ENCODE measurements at regions not wholly inside any gene's neighbourhood (a gene's known extent, or its start where the extent isn't known, plus 50 kb on each side); places are given as distances from the start of the nearest gene placed in this dataset.

DNA sequence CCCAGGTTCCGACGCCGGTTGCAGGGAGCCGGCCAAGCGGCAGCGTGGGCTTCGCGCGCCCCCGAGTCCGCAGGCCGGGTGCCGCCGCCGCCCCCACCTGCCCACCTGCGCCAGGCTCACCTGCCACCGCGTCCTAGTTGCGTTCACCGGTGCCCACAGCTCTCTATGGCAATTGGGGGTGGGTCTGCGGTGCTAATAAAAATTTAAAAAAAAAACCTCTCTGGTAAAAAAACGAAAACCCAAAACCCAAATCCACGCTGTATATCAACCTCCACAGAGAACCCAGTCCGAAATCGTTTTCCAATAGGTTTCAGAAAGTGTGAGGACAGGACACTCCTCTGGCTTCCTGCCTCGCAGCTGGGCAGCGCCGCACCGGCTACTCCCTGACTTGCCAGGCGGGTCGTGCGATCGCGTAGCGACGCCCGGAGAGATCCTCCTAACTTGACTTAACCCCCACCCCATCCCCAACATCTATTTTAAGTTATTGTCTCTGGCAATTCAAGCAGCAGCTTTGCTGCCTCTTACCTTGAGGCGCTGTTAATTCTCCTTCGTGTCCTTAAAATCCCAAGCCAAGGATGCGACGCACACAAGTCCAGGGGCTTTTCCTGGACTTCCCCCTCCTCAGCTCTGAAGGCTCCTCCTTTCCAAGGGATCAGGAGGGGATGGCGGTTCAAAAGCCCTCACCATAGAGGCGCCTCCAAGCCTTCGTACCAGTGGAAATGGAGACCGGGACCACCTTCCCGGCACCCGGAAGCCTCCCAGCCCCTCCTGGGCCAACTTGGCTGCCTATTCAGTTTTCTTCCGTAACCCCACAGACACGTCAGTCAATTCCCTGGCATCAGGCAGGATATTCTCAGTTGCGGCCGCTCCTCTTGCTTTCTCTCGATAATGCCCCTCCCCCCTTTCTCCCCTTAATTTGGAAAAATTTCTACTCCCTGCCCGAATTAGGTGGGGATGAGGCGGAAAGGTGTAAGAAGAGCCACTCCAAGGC, 1639.4 kb upstream of the C9orf72 start:
- dilution Hi-C loops (cut with MboI; ENCODE audit: extremely low pct_ligation_motif_present, low sequenced_read_pairs): no loop called here
- peak overlapping the region; percentile 67 for H2AFZ ChIP-seq (ENCODE audit: control insufficient read depth, low read length)

DNA sequence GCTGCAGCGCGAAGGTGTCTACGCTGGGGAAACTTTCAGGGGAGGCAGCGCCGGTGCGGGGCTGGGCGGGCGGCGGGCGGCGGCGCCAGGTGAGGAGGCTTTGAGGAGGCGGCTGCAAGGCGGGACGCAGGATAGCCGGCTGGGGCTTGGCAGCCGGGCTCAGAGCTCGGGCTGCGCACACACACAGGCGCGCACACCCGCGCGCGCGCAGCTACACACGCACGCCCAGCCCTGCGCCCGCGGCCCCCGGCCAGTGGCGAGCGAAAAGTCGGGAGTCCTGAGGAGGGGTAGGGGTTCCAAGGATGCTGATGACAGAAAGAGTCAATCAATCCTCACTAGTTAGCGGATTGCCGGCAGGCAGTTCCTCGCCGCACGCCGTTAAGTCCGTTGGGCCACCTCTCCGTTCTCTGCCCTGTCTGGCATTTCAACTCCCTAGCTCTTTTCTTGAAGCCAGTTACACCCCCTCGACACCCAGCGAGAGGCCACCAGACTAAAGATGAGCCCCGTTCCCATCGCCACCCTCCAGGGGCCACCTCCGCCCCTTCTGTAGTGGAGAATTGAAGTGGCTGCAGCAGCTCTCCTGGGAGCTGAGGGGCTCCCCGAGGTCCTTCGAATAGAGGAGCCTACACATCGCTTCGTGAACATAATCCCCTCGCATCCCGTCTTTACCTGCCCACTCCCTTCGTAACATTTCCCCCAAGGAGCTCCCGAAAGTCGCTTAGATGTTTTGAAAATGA, 1640.3 kb upstream of the C9orf72 start, which contains the start of gene LINGO2:
Gene LINGO2 (minus strand): TSS at position 185 of the 737 bp plus-strand sequence.
- TF ChIP-seq, protein P1, sequence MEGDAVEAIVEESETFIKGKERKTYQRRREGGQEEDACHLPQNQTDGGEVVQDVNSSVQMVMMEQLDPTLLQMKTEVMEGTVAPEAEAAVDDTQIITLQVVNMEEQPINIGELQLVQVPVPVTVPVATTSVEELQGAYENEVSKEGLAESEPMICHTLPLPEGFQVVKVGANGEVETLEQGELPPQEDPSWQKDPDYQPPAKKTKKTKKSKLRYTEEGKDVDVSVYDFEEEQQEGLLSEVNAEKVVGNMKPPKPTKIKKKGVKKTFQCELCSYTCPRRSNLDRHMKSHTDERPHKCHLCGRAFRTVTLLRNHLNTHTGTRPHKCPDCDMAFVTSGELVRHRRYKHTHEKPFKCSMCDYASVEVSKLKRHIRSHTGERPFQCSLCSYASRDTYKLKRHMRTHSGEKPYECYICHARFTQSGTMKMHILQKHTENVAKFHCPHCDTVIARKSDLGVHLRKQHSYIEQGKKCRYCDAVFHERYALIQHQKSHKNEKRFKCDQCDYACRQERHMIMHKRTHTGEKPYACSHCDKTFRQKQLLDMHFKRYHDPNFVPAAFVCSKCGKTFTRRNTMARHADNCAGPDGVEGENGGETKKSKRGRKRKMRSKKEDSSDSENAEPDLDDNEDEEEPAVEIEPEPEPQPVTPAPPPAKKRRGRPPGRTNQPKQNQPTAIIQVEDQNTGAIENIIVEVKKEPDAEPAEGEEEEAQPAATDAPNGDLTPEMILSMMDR (optimal IDR thresholded peaks at IDR 0.05 in 1 of 3, IDR thresholded peaks at IDR 0.05 in 1 of 3, conservative IDR thresholded peaks at IDR 0.05 in 1 of 3; ENCODE audit: extremely low read depth in 1 of 3, insufficient read depth in 2 of 3, low read length in 3 of 3): no peak
- TF ChIP-seq EZH2 (IDR thresholded peaks at IDR 0.05; ENCODE audit: low read length): no peak
- Histone ChIP-seq H3K4me3 (ENCODE audit: control insufficient read depth in 2 of 3, extremely low read depth in 1 of 3, insufficient read depth in 2 of 3, low read depth in 1 of 3, low read length in 3 of 3) (peak within 1 kb of the TSS; percentile 14 to 68 (median 55)), H3K4me2 (ENCODE audit: control insufficient read depth, extremely low read depth, insufficient read depth, low read depth, low read length) (peak within 1 kb of the TSS; percentile 94), H3K9me3 (ENCODE audit: control insufficient read depth, low read depth, low read length) (no peaks in the 10 kb centered on the region), H3K27me3 (ENCODE audit: control insufficient read depth, extremely low read depth, insufficient read depth, low read length) (peaks cover 56% of the 10 kb centered on the region), H4K20me1 (ENCODE audit: control insufficient read depth, extremely low read depth, insufficient read depth, low read length) (no peaks in the 10 kb centered on the region), H3K27ac (ENCODE audit: control insufficient read depth, insufficient read depth, low read length) (no peak within 1 kb of the TSS), H3K36me3 (ENCODE audit: control insufficient read depth in 2 of 2, extremely low read depth in 1 of 2, insufficient read depth in 2 of 2, low read length in 2 of 2) (no peaks in the 10 kb centered on the region), H3K4me1 (ENCODE audit: control insufficient read depth, extremely low read depth, insufficient read depth, low read length) (peaks cover 21% of the 10 kb centered on the region), H3K9me1 (ENCODE audit: control insufficient read depth, extremely low read depth, insufficient read depth, low read length) (no peaks in the 10 kb centered on the region), H3K9ac (ENCODE audit: control insufficient read depth, extremely low read depth, insufficient read depth, low read length) (peak within 1 kb of the TSS; percentile 32), H3K79me2 (ENCODE audit: control insufficient read depth, insufficient read depth, low read length) (no peaks in the 10 kb centered on the region), H2AFZ (ENCODE audit: control insufficient read depth, low read length) (peak within 1 kb of the TSS; percentile 67)
- no peak for FAIRE-seq
- DNase-seq (ENCODE audit: low read depth, low spot score): no peak
- dilution Hi-C loops (cut with MboI; ENCODE audit: extremely low pct_ligation_motif_present, low sequenced_read_pairs): no loop called here

More for the DNA sequence above, 1639.4 kb upstream of the C9orf72 start:
- Histone ChIP-seq H3K9me3 (ENCODE audit: control insufficient read depth, low read depth, low read length) (no peaks in the 10 kb centered on the region), H3K4me3 (ENCODE audit: control insufficient read depth in 2 of 3, extremely low read depth in 1 of 3, insufficient read depth in 2 of 3, low read depth in 1 of 3, low read length in 3 of 3) (peak overlapping the region; percentile 14 to 68 (median 55)), H3K27me3 (ENCODE audit: control insufficient read depth, extremely low read depth, insufficient read depth, low read length) (peaks cover 56% of the 10 kb centered on the region), H3K4me1 (ENCODE audit: control insufficient read depth, extremely low read depth, insufficient read depth, low read length) (peaks cover 21% of the 10 kb centered on the region), H3K79me2 (ENCODE audit: control insufficient read depth, insufficient read depth, low read length) (no peaks in the 10 kb centered on the region), H3K9me1 (ENCODE audit: control insufficient read depth, extremely low read depth, insufficient read depth, low read length) (no peaks in the 10 kb centered on the region), H3K4me2 (ENCODE audit: control insufficient read depth, extremely low read depth, insufficient read depth, low read depth, low read length) (peak overlapping the region; percentile 94), H3K27ac (ENCODE audit: control insufficient read depth, insufficient read depth, low read length) (no peak overlapping the region), H3K9ac (ENCODE audit: control insufficient read depth, extremely low read depth, insufficient read depth, low read length) (peak overlapping the region; percentile 32), H4K20me1 (ENCODE audit: control insufficient read depth, extremely low read depth, insufficient read depth, low read length) (no peaks in the 10 kb centered on the region), H3K36me3 (ENCODE audit: control insufficient read depth in 2 of 2, extremely low read depth in 1 of 2, insufficient read depth in 2 of 2, low read length in 2 of 2) (no peaks in the 10 kb centered on the region)
- TF ChIP-seq, protein P1 (optimal IDR thresholded peaks at IDR 0.05 in 1 of 3, IDR thresholded peaks at IDR 0.05 in 1 of 3, conservative IDR thresholded peaks at IDR 0.05 in 1 of 3; ENCODE audit: extremely low read depth in 1 of 3, insufficient read depth in 2 of 3, low read length in 3 of 3): no peak
- peak; percentile 82 for TF ChIP-seq EZH2 (IDR thresholded peaks at IDR 0.05; ENCODE audit: low read length)
- FAIRE-seq: no peak
- DNase-seq (ENCODE audit: low read depth, low spot score): no peak

Data from keratinocyte (primary cell).